PC-3 (cell line): ENCODE measurements at regions not wholly inside any gene's neighbourhood (a gene's known extent, or its start where the extent isn't known, plus 50 kb on each side); places are given as distances from the start of the nearest gene placed in this dataset.

Experiments used
- ATAC-seq: fragments of 200-7000 bp; cut with Tn5 transposase; 2 replicates; pipeline ENCODE4 v1.9.1; 2020; ENCODE audit warnings: mild to moderate bottlenecking, moderate library complexity
- BruUV-seq: library from RNA; stranded (reverse); fragments of 400-500 nt; replicated peaks from 2 replicates; lab custom pipeline; 2021; lab: Mats Ljungman, UMichigan
- CTCF ChIA-PET: fragments of 300-600 bp; sonication (Branson Sonifier 250); formaldehyde crosslinking; loops from one replicate; lab custom pipeline; 2022; ENCODE audit warnings: antibody characterized with exemption; lab: Charles Lee
- POLR2A ChIA-PET: fragments of 300-600 bp; sonication (Branson Sonifier 250); formaldehyde crosslinking; loops from one replicate; lab custom pipeline; 2022; ENCODE audit warnings: antibody characterized with exemption; ENCODE audit not compliant: unreplicated experiment; lab: Charles Lee
- DNase-seq: peaks from one replicate; pipeline ENCODE4 v3.0.0-alpha.2; 2015
- H2AFZ ChIP-seq: fragments of 300-600 bp; sonication (generic); 2 replicates; pipeline ENCODE4 v1.6.0; 2016; ENCODE audit warnings: antibody characterized with exemption, low read length
- H3F3A ChIP-seq: fragments of 300-600 bp; sonication (generic); one replicate; pipeline ENCODE4 v1.6.0; 2017; ENCODE audit warnings: antibody characterized with exemption, low read length, control low read depth, mild to moderate bottlenecking; ENCODE audit not compliant: unreplicated experiment
- H3K27ac ChIP-seq: fragments of 300-600 bp; sonication (generic); 2 replicates; pipeline ENCODE4 v1.5.1; 2016; ENCODE audit warnings: mild to moderate bottlenecking, low read length
- H3K27me3 ChIP-seq: fragments of 300-600 bp; sonication (generic); 2 replicates; pipeline ENCODE4 v1.6.1; 2016; ENCODE audit warnings: low read length, mixed read lengths
- H3K36me3 ChIP-seq: fragments of 300-600 bp; sonication (generic); 2 replicates; pipeline ENCODE4 v1.6.1; 2016; ENCODE audit warnings: low read depth, mixed run types, low read length, mixed read lengths
- H3K4me1 ChIP-seq: fragments of 300-600 bp; sonication (generic); 2 replicates; pipeline ENCODE4 v1.5.1; 2016; ENCODE audit warnings: low read length; ENCODE audit not compliant: insufficient read depth
- H3K4me2 ChIP-seq: fragments of 300-600 bp; sonication (generic); 2 replicates; pipeline ENCODE4 v1.6.0; 2016; ENCODE audit warnings: low read length
- H3K4me3 ChIP-seq: fragments of 300-600 bp; sonication (generic); 2 replicates; pipeline ENCODE4 v1.5.1; 2016; ENCODE audit warnings: mild to moderate bottlenecking, low read length, mixed read lengths
- H3K79me2 ChIP-seq: fragments of 300-600 bp; sonication (generic); 2 replicates; pipeline ENCODE4 v1.6.1; 2017; ENCODE audit warnings: low read length, mixed read lengths
- H3K9ac ChIP-seq: fragments of 300-600 bp; sonication (generic); 2 replicates; pipeline ENCODE4 v1.6.0; 2016; ENCODE audit warnings: mild to moderate bottlenecking, low read length
- H3K9me2 ChIP-seq: fragments of 300-600 bp; sonication (generic); replicated peaks from 2 replicates; pipeline ENCODE4 v1.6.1; 2016; ENCODE audit warnings: mixed run types, low read length, mixed read lengths
- H3K9me3 ChIP-seq: fragments of 300-600 bp; sonication (generic); 2 replicates; pipeline ENCODE4 v1.6.1; 2016; ENCODE audit warnings: low read length, mixed read lengths
- H4K20me1 ChIP-seq: fragments of 300-600 bp; sonication (generic); 2 replicates; pipeline ENCODE4 v1.6.1; 2016; ENCODE audit warnings: low read length, mixed read lengths
- EZH2 ChIP-seq: fragments of 300-600 bp; sonication (generic); IDR thresholded peaks from one replicate; pipeline ENCODE4 v1.6.1; 2017; ENCODE audit warnings: antibody characterized with exemption, mild to moderate bottlenecking, low read length; ENCODE audit not compliant: unreplicated experiment
- EZH2phosphoT487 ChIP-seq: fragments of 300-600 bp; sonication (generic); IDR thresholded peaks from 2 replicates; pipeline ENCODE4 v1.6.1; 2018; ENCODE audit warnings: mild to moderate bottlenecking, antibody characterized with exemption, low read length, borderline replicate concordance
- intact Hi-C: fragments of 100-400 bp; cut with micrococcal nuclease; formaldehyde crosslinking; loops from 2 replicates; pipeline ENCODE4 v1.9.0; 2023
- TF ChIP-seq, protein P1 (sequence below): fragments of 300-600 bp; sonication (generic); conservative IDR thresholded peaks from 2 replicates; pipeline ENCODE4 v1.5.1; 2017; ENCODE audit warnings: antibody characterized with exemption, low read depth, mild to moderate bottlenecking, low read length

DNA sequence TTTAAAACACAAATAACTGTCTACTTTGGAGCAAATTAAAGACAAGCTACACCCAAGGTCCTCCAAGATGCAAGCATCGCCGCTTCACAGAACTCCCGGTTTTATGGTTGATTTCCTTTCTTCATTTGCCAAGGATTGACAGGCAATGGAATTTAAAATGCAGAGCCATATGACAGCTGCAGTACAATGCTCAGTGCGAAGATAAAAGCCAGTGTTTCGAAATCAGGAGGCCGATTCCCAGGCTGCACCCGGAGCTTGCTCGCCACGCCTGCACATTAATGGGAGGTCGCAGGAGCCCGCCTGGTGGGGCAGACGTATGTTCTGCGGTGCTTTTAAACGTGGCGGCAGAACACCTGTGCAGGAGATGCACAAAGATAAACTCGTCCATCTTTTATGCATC lies 727.6 kb upstream of the SOX11 start:
- H3K79me2 ChIP-seq, result no peaks in the 10 kb centered on the region
- no peak for DNase-seq
- H3F3A ChIP-seq, result no peaks in the 10 kb centered on the region
- no peaks in the 10 kb centered on the region for H4K20me1 ChIP-seq
- TF ChIP-seq EZH2, result no peak
- TF ChIP-seq, protein P1, sequence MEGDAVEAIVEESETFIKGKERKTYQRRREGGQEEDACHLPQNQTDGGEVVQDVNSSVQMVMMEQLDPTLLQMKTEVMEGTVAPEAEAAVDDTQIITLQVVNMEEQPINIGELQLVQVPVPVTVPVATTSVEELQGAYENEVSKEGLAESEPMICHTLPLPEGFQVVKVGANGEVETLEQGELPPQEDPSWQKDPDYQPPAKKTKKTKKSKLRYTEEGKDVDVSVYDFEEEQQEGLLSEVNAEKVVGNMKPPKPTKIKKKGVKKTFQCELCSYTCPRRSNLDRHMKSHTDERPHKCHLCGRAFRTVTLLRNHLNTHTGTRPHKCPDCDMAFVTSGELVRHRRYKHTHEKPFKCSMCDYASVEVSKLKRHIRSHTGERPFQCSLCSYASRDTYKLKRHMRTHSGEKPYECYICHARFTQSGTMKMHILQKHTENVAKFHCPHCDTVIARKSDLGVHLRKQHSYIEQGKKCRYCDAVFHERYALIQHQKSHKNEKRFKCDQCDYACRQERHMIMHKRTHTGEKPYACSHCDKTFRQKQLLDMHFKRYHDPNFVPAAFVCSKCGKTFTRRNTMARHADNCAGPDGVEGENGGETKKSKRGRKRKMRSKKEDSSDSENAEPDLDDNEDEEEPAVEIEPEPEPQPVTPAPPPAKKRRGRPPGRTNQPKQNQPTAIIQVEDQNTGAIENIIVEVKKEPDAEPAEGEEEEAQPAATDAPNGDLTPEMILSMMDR, result no peak
- no peak for TF ChIP-seq EZH2phosphoT487
- POLR2A ChIA-PET, result no interaction called here
- H3K27me3 ChIP-seq, result no peaks in the 10 kb centered on the region
- H3K9me3 ChIP-seq, result no peaks in the 10 kb centered on the region
- H3K27ac ChIP-seq, result no peak overlapping the region
- CTCF ChIA-PET, result no interaction called here
- H3K4me1 ChIP-seq, result no peaks in the 10 kb centered on the region
- BruUV-seq, result no TSS peak
- intact Hi-C loops, result no loop called here
- H3K36me3 ChIP-seq, result no peaks in the 10 kb centered on the region
- ATAC-seq, result no peak
- H3K9me2 ChIP-seq, result no peaks in the 10 kb centered on the region
- H2AFZ ChIP-seq, result no peak overlapping the region
- no peak overlapping the region for H3K9ac ChIP-seq
- no peak overlapping the region for H3K4me3 ChIP-seq
- no peak overlapping the region for H3K4me2 ChIP-seq

- DNase-seq (no peak), ATAC-seq (no peak)
- Histone ChIP-seq H3K9me3 (no peaks in the 10 kb centered on the region), H3K36me3 (no peaks in the 10 kb centered on the region), H3K27ac (no peak overlapping the region), H3K9ac (no peak overlapping the region), H3K4me1 (no peaks in the 10 kb centered on the region), H4K20me1 (no peaks in the 10 kb centered on the region), H3K27me3 (no peaks in the 10 kb centered on the region), H3K4me3 (no peak overlapping the region), H2AFZ (no peak overlapping the region), H3K79me2 (no peaks in the 10 kb centered on the region), H3F3A (no peaks in the 10 kb centered on the region), H3K4me2 (no peak overlapping the region), H3K9me2 (no peaks in the 10 kb centered on the region)
- POLR2A ChIA-PET, result no interaction called here
- intact Hi-C loops, result no loop called here
- BruUV-seq, result no TSS peak
- CTCF ChIA-PET, result no interaction called here
- TF ChIP-seq EZH2phosphoT487, result no peak
- TF ChIP-seq, protein P1, result no peak
- no peak for TF ChIP-seq EZH2
Measured at GRCh38 chr2:4965556-4966320, 726.4 kb upstream of the SOX11 start.

GRCh38 chr2:4967206-4967605 lies 725.0 kb upstream of the SOX11 start:
- no peak for DNase-seq
- Histone ChIP-seq H3K9ac (no peak overlapping the region), H3K4me2 (no peak overlapping the region), H3K79me2 (no peaks in the 10 kb centered on the region), H3K36me3 (no peaks in the 10 kb centered on the region), H2AFZ (no peak overlapping the region), H3K9me2 (no peaks in the 10 kb centered on the region), H3K4me1 (no peaks in the 10 kb centered on the region), H3K27me3 (no peaks in the 10 kb centered on the region), H4K20me1 (no peaks in the 10 kb centered on the region), H3F3A (no peaks in the 10 kb centered on the region), H3K9me3 (no peaks in the 10 kb centered on the region), H3K27ac (no peak overlapping the region), H3K4me3 (no peak overlapping the region)
- CTCF ChIA-PET, result no interaction called here
- TF ChIP-seq EZH2, result no peak
- TF ChIP-seq EZH2phosphoT487, result no peak
- TF ChIP-seq, protein P1, result no peak
- ATAC-seq, result no peak
- POLR2A ChIA-PET, result no interaction called here
- no TSS peak for BruUV-seq
- intact Hi-C loops, result no loop called here
